D341Med (cell line): ENCODE measurements at regions not wholly inside any gene's neighbourhood (a gene's known extent, or its start where the extent isn't known, plus 50 kb on each side); places are given as distances from the start of the nearest gene placed in this dataset.
A peak's percentile ranks its signal among the peaks of the same experiment; 100 is the strongest.

ENCODE experiments used
- DNase-seq: peaks from one replicate; pipeline ENCODE4 v3.0.0; 2012; ENCODE audit warnings: low spot score

DNA sequence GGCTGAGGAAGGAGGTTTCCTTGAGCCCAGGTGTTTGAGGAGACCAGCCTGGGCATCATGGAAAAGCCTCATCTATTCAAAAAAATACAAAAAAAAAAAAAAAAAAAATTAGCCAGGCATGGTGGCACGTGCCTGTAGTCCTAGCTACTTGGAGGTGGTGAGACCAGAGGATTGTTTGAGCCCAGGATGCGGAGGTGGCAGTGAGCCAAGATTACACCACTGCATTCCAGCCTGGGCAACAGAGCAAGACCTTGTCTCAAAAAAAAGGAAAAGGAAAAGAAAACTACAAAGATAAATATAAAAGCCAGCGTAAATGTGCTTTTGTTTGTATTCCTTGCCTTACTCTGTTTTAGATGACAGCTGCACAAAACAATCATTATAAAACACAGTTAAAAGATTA, 2249.2 kb upstream of the C9orf72 start:
- DNase-seq = no peak

DNA sequence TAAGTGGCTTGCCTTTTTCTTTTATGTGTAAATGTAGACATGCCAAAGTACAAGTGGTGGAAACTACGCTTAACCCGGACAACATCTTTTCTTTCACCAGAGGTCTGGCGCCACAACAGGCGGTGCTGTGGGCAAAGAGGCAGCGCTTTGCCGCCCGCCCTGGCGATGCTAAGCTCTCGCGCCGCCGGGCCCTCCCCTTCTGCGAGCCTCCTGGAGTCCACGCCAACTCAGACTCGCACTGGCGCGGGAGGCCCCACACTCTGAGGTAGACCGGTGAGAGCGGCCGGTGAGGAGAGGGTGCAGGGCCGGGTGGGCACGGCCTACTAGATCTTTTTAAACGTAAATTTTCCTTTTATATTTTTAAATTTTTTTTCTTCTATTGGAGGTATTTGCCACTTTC, 2253.1 kb upstream of the C9orf72 start:
- DNase-seq = no peak

- peak; percentile 56 for DNase-seq
Observed at GRCh38 chr9:29830821-29831220, 2257.5 kb upstream of the C9orf72 start.

GRCh38 chr9:29838491-29839020, 2265.3 kb upstream of the C9orf72 start:
- no peak for DNase-seq

DNA sequence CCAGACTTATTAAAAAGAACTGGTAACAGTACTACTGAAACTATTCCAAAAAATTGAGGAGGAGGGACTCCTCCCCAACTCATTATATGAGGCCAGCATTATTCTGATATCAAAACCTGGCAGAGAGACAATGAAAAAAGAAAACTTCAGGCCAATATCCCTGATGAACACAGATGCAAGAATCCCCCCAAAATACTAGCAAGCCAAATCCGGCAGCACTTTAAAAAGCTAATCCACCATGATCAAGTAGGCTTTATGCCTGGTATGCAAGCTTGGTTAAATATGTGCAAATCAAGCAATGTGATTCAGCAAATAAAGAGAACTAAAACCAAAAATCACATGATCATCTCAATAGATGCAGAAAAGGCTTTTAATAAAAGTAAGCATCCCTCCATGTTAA, 2271.0 kb upstream of the C9orf72 start:
- no peak for DNase-seq

GRCh38 chr9:29850664-29851063, 2277.4 kb upstream of the C9orf72 start:
- no peak for DNase-seq

DNA sequence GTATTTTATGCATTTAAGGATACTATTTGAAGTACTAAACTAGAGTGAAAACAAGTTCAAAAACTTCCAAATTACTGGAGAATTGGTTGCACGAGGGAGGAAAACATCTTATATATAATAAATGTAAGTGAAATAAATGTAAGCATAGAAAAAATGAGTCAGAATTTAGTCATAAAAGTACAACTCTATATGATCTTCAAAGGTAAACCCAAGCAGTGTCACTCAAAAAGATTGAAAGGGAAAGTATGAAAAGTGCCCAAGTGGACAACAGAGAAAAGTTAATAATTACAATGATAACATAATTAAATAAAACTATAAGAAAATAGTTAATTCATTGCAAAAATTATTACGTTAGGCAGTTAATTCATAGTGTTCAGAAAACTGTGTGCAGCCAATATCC, 2288.5 kb upstream of the C9orf72 start:
- no peak for DNase-seq

DNA sequence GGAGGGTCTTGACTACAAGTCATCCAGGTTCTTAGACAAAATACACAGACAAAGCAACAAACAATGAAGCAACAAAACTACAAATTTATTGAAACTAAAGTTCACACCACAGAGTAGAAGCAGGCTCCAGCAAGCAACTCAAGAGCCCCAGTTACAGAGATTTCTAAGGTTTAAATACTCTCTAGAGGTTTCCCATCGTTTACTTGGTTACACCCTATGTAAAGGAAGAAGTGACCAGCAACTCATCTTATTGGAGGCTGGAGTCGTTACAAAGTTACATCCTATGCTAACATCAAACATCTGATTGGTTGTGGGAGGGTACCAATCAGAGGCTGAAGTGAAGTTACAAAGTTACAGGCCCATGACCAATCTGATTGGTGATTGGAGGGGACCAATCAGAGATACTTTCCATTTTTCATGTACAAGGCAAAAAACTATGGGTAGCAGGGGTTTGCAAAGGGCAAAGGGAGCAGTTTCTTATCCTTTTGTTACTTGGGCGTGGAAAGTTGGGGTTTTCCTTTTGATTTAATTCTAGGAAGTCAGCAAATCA, 2292.6 kb upstream of the C9orf72 start:
- DNase-seq = no peak

DNA sequence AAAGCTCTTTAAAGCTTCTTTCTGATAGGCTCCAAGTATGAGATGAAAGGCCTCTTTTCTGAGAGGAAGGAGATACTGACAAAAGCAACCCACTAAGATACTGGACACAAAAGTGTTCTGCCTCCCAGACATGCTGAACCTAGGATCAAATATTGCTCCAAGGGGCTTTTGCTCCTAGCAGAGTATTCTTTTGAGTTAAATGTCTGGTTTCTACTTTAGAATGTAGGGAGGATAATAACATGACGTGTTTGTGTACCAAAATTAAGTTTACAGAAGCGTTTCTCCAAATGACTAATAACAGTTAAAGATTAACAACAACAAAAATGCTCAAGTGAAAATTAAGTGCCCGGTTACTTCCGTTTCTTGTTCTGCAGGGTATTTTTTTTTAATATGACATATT, 2293.3 kb upstream of the C9orf72 start:
- no peak for DNase-seq

GRCh38 chr9:29873579-29873978, 2300.3 kb upstream of the C9orf72 start:
- DNase-seq = no peak

GRCh38 chr9:29875547-29875946, 2302.3 kb upstream of the C9orf72 start:
- no peak for DNase-seq

DNA sequence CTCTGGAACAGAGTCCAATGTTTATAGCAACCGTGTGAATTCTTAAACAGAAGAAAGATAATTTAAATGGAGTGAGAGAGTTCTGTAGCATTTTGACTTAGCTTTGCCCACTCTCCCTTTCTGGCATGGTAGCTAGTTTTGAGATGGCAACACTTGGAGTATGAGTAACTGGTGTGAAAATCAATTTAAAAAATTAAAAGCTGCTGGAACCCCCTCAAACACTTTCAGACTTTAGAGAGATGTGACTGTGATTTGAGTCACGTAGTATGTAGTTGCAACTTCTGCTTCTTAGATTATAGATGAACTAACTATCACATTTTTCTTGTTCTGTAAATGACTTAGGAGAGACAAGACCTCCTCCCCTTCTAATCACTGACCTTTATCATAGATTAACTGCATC, 2309.5 kb upstream of the C9orf72 start:
- no peak for DNase-seq

DNA sequence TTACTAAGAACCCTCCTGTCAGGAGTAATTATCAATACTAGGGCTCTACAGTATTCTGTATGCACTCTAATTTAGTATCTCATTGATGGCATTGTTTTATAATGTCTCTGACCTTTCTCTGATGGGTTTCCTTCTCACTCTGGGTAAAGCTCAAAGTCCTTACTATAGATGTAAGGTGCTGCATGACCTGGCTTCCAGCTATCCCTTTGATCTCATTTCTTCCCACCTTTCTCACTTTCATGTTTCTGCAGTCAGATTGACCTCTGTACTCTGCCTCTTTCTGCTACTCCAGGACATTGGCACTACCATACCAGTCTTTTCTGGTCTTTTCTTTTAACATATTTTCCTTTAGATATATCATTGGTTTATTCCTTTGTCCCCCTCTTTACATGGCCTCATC, 2332.8 kb upstream of the C9orf72 start:
- no peak for DNase-seq

DNA sequence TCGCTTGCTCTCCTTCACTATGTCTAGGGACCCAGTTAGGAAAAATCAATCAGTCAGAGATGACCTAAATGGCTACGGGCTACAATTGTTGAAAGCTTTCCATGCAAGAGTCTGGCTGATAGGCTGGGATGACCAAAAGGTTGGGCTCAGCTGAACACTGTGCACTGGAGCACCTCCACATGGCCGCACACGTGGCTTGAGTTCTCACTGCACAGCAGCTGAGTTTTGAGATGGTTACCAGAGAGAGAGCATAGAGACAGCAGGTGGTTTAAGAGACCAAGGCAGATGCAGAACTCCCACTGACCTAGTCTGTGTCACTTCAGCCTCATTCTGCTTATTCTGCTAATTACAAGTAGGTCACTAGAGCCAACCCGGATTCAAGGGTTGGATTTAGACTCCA, 2354.8 kb upstream of the C9orf72 start:
- DNase-seq = no peak

GRCh38 chr9:29939559-29939958, 2366.3 kb upstream of the C9orf72 start:
- no peak for DNase-seq

DNA sequence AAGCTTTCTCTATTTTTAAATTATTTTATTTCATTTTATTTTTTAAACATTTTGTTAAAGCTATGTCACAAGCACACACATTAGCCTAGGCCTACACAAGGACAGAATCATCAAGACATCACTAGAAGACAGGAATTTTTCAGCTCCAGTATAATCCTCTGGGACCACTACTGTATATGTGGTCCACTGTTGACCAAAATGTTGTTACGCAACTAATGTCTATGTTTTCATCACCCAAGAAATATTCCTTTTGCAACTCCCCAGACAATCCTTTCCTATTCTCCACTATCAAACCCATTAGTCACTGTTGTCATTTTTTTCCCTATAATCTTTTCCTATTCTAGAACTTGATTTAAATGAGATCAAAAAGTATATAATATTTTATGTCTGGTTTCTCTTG, 2371.7 kb upstream of the C9orf72 start:
- DNase-seq = no peak

DNA sequence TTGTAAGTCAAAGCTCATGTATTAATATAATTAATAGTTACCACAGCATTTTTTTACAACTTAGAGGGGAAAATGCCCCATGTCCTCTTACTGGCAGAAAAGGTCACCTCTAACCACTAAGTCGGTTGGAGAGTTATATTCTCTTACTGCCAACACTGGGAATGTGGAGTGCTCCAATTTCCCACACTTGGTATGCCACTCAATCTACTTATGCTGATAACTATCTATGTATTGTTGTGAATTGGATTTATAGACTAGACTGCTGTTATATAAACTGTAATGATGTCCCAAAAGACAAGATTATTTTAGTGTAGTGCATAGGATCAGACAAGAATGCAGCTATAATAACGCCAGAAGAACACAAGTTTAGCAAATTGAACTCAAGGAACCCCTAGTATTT, 2385.2 kb upstream of the C9orf72 start:
- DNase-seq = no peak

DNA sequence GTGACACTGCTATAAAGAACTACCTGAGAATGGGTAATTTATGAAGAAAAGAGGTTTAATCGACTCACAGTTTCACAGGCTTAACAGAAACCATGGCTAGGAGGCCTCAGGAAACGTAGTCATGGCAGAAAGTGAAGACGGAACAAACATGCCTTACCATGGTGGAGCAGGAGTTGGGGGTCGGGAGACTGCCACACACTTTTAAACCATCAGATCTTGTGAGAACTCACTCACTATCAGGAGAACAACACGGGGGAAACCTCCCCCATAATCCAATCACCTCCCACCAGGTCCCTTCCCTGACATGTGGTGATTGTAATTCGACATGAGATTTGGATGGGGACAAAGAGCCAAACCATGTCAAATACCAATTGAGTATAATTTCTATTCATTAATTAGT, 2392.6 kb upstream of the C9orf72 start:
- DNase-seq = no peak

GRCh38 chr9:29966247-29966646, 2393.0 kb upstream of the C9orf72 start:
- DNase-seq = no peak

- no peak for DNase-seq
Observed at GRCh38 chr9:29968831-29969230, 2395.6 kb upstream of the C9orf72 start.

DNA sequence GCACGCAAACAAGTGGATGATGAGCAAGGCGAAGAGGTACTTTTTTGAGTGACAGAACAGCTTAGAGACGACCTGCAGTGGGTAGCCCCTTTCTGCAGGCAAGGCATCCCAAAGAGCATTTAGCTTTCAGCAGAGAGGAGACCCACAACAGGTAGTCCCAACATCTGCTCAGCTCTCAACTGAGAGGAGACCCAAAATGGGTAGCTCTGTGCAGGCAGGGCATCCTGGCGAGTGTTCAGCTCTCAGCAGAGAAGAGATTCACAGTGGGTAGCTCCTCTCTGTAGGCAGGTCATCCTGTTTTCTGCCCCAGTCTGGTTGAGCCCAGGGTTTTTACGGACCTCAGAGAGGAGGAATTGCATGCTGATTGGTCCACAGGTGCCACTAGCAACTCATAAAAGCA, 2396.1 kb upstream of the C9orf72 start:
- no peak for DNase-seq

- no peak for DNase-seq
Observed at GRCh38 chr9:29969856-29970647, 2396.8 kb upstream of the C9orf72 start.

DNA sequence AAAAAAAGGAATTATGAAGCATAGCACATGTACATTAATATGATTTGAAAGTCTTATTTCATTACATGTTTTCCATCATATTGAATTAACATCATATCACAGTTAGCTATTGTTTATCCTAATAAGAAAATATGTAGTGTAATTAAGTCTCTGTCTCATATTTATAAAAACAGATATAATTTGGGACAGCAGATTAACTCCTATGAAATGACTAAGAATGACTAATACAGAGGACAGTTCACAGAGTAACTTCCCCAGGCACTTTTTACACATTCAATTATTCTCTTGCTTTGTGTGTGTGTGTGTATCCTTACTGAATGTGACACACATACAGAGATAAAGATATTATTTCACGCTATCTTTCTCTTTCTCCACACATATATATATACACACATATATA, 2400.9 kb upstream of the C9orf72 start:
- DNase-seq = no peak

DNA sequence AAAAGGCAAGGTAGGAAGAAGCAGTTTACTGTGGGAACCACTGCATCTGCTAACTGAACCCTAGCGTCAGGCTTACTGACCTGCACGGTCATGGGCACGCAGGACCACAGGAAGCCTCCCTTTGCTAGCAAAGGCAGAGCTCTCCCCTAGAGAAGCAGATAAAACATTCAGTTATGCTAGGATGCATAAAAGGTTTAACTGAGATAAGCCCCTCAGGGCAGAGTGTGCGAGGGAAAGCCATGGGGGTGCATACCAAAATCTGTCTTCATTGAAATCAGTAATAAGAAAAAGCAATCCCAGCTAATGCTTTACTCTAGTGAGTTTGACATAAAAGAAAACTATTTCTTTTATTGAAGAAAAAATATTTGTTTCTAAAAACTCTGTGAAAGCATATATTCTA, 2403.7 kb upstream of the C9orf72 start:
- no peak for DNase-seq
